ENCODE measurements at regions not wholly inside any gene's neighbourhood (a gene's known extent, or its start where the extent isn't known, plus 50 kb on each side); places are given as distances from the start of the nearest gene placed in this dataset.

DNA sequence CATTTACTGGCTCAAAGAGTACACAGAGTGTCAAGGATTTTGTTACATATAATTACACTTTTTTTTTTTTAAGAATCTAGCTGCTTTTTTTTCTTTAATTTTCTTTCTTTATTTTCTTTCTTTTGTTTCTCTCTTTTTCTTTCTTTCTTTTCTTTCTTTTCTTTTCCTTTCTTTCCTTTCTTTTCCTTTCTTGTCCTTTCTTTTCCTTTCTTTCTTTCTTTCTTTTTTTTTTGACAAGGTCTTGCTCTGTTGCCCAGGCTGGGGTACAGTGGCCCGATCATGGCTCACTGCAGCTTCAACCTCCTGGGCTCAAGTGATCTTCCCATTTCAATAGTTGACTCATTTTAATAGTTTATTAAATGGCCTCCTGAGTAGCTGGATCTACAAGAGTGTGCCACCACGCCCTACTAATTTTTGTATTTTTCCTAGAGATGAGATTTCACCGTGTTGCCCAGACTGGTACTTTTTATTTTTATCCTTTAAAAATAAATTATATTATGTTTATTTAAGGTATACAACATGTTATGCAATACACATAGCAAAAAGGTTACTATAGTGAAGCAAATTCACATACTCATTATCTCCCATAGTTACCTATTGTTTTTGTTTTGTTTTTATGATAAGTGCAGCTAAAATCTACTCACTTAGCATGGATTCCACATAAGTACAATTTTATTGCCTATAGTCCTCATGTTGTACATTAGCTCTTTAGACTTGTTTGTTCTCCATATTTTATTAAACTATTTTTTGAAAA is 381.5 kb upstream of the KLF4 start:
- TF ChIP-seq, protein P1, sequence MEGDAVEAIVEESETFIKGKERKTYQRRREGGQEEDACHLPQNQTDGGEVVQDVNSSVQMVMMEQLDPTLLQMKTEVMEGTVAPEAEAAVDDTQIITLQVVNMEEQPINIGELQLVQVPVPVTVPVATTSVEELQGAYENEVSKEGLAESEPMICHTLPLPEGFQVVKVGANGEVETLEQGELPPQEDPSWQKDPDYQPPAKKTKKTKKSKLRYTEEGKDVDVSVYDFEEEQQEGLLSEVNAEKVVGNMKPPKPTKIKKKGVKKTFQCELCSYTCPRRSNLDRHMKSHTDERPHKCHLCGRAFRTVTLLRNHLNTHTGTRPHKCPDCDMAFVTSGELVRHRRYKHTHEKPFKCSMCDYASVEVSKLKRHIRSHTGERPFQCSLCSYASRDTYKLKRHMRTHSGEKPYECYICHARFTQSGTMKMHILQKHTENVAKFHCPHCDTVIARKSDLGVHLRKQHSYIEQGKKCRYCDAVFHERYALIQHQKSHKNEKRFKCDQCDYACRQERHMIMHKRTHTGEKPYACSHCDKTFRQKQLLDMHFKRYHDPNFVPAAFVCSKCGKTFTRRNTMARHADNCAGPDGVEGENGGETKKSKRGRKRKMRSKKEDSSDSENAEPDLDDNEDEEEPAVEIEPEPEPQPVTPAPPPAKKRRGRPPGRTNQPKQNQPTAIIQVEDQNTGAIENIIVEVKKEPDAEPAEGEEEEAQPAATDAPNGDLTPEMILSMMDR (IDR thresholded peaks at IDR 0.05): no peak
- TF ChIP-seq ZFX (IDR thresholded peaks at IDR 0.05; ENCODE audit: borderline replicate concordance): no peak

Measured in 22Rv1 (cell line).